ENCODE measurements at regions not wholly inside any gene's neighbourhood (a gene's known extent, or its start where the extent isn't known, plus 50 kb on each side); places are given as distances from the start of the nearest gene placed in this dataset.

DNA sequence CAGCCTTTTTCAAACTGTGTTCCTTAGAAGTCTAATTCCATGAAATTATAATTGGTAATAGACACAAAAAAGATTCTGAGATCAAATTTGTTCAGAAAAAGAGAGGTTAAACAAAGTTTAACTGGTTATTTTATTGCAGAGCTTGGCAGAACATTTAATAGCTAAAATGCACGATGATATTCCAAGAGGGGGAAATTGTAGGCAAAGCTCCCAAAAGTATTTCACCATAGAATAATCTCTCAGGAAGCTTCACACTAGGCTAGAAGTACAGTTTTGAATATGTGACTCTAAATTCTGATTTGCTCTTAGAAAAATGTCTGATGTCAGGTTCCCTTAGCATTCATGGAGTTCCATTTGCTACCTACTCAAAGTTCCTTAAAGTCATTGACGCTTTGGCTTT is 292.4 kb upstream of the SETBP1 start:
- TF ChIP-seq, protein P1, sequence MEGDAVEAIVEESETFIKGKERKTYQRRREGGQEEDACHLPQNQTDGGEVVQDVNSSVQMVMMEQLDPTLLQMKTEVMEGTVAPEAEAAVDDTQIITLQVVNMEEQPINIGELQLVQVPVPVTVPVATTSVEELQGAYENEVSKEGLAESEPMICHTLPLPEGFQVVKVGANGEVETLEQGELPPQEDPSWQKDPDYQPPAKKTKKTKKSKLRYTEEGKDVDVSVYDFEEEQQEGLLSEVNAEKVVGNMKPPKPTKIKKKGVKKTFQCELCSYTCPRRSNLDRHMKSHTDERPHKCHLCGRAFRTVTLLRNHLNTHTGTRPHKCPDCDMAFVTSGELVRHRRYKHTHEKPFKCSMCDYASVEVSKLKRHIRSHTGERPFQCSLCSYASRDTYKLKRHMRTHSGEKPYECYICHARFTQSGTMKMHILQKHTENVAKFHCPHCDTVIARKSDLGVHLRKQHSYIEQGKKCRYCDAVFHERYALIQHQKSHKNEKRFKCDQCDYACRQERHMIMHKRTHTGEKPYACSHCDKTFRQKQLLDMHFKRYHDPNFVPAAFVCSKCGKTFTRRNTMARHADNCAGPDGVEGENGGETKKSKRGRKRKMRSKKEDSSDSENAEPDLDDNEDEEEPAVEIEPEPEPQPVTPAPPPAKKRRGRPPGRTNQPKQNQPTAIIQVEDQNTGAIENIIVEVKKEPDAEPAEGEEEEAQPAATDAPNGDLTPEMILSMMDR (IDR thresholded peaks at IDR 0.05; ENCODE audit: insufficient read depth, low read length, poor library complexity, severe bottlenecking), result no peak
- TF ChIP-seq EZH2phosphoT487 (conservative IDR thresholded peaks at IDR 0.05; ENCODE audit: low read length), result no peak

Data from SU-DHL-6 (cell line).